ENCODE measurements at regions not wholly inside any gene's neighbourhood (a gene's known extent, or its start where the extent isn't known, plus 50 kb on each side); places are given as distances from the start of the nearest gene placed in this dataset.

- Mint-ChIP-seq H3K36me3 (ENCODE audit: low read depth) (no peaks in the 10 kb centered on the region), H3K4me1 (ENCODE audit: low read depth) (no peaks in the 10 kb centered on the region), H3K27ac (no peak overlapping the region), H3K4me3 (no peak overlapping the region), H3K9me3 (no peaks in the 10 kb centered on the region), H3K27me3 (peaks cover 4% of the 10 kb centered on the region)
- no peak for DNase-seq
- intact Hi-C loops (cut with micrococcal nuclease) = no loop called here
- POLR2A ChIA-PET = no interaction called here
- TF ChIP-seq, protein P1, sequence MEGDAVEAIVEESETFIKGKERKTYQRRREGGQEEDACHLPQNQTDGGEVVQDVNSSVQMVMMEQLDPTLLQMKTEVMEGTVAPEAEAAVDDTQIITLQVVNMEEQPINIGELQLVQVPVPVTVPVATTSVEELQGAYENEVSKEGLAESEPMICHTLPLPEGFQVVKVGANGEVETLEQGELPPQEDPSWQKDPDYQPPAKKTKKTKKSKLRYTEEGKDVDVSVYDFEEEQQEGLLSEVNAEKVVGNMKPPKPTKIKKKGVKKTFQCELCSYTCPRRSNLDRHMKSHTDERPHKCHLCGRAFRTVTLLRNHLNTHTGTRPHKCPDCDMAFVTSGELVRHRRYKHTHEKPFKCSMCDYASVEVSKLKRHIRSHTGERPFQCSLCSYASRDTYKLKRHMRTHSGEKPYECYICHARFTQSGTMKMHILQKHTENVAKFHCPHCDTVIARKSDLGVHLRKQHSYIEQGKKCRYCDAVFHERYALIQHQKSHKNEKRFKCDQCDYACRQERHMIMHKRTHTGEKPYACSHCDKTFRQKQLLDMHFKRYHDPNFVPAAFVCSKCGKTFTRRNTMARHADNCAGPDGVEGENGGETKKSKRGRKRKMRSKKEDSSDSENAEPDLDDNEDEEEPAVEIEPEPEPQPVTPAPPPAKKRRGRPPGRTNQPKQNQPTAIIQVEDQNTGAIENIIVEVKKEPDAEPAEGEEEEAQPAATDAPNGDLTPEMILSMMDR (IDR thresholded peaks at IDR 0.05) = no peak
- CTCF ChIA-PET = interaction anchor here (1.2 kb wide), 1 partner anchor 206 kb away, joined by 3 read pairs; no protein-coding TSS in a partner anchor
- ATAC-seq = no peak
These were observed 54.8 kb upstream of the USP1 start for GRCh38 chr1:62381831-62382657.

- TF ChIP-seq, protein P1 (IDR thresholded peaks at IDR 0.05) = no peak
- ChIA-PET POLR2A (no interaction called here), CTCF (no interaction called here)
- intact Hi-C loops (cut with micrococcal nuclease) = no loop called here
- no peak overlapping the region for H3K4me3 Mint-ChIP-seq
- no peaks in the 10 kb centered on the region for H3K36me3 Mint-ChIP-seq (ENCODE audit: low read depth)
- DNase-seq (no peak), ATAC-seq (no peak)
- no peak overlapping the region for H3K27ac Mint-ChIP-seq
- peaks cover 4% of the 10 kb centered on the region for H3K27me3 Mint-ChIP-seq
- H3K4me1 Mint-ChIP-seq (ENCODE audit: low read depth) = no peaks in the 10 kb centered on the region
- H3K9me3 Mint-ChIP-seq = no peaks in the 10 kb centered on the region
These were observed 54.2 kb upstream of the USP1 start for GRCh38 chr1:62382658-62382955.

GRCh38 chr1:62384276-62385005 is 52.4 kb upstream of the USP1 start:
- Mint-ChIP-seq H3K27ac (no peak overlapping the region), H3K4me1 (ENCODE audit: low read depth) (no peaks in the 10 kb centered on the region), H3K27me3 (peaks cover 4% of the 10 kb centered on the region), H3K4me3 (no peak overlapping the region), H3K36me3 (ENCODE audit: low read depth) (no peaks in the 10 kb centered on the region), H3K9me3 (no peaks in the 10 kb centered on the region)
- POLR2A ChIA-PET = no interaction called here
- intact Hi-C loops (cut with micrococcal nuclease) = no loop called here
- CTCF ChIA-PET = no interaction called here
- DNase-seq (no peak), ATAC-seq (no peak)
- TF ChIP-seq, protein P1 (IDR thresholded peaks at IDR 0.05) = no peak

- Mint-ChIP-seq H3K36me3 (ENCODE audit: low read depth) (no peaks in the 10 kb centered on the region), H3K27me3 (peaks cover 2% of the 10 kb centered on the region), H3K4me3 (no peak overlapping the region), H3K4me1 (ENCODE audit: low read depth) (no peaks in the 10 kb centered on the region), H3K27ac (no peak overlapping the region), H3K9me3 (no peaks in the 10 kb centered on the region)
- ChIA-PET POLR2A (no interaction called here), CTCF (interaction anchor here (1.0 to 1.5 kb wide), 3 partner anchors 8 to 242 kb away, joined by 3 to 5 read pairs (median 3); no protein-coding TSS in a partner anchor)
- TF ChIP-seq, protein P1 (IDR thresholded peaks at IDR 0.05) = no peak
- intact Hi-C loops (cut with micrococcal nuclease) = no loop called here
- DNase-seq (no peak), ATAC-seq (no peak)
These were observed 50.9 kb upstream of the USP1 start for GRCh38 chr1:62385923-62386322.

Measured in activated CD8-positive, alpha-beta T cell treated with anti-CD3 and anti-CD28 coated beads for 36 hours (primary cell).